T1000 (cell line): ENCODE measurements at regions not wholly inside any gene's neighbourhood (a gene's known extent, or its start where the extent isn't known, plus 50 kb on each side); places are given as distances from the start of the nearest gene placed in this dataset.

ENCODE experiments used
- DNase-seq: peaks from one replicate; lab custom pipeline; 2025; ENCODE audit warnings: mixed read lengths; lab: John Stamatoyannopoulos, UW

DNA sequence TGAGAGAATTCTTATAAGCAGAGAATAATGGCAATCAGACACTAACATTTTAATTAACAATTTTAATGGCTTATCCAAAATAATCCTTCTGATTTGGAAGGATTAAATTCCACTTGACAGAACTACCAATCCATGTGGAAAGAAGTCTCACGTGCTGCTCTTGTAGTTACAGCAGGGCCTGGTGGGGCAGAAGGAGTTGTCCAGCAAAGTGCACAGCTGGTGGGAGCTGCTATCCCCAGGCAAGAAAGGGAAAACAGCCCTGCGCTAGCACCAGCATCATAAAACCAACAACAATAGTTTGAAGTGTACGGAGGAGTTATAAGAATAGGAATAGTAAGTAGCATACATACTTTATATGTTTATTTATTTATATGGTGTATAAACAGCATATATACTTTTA lies 127.4 kb upstream of the TRIM2 start:
- DNase-seq, result no peak

DNA sequence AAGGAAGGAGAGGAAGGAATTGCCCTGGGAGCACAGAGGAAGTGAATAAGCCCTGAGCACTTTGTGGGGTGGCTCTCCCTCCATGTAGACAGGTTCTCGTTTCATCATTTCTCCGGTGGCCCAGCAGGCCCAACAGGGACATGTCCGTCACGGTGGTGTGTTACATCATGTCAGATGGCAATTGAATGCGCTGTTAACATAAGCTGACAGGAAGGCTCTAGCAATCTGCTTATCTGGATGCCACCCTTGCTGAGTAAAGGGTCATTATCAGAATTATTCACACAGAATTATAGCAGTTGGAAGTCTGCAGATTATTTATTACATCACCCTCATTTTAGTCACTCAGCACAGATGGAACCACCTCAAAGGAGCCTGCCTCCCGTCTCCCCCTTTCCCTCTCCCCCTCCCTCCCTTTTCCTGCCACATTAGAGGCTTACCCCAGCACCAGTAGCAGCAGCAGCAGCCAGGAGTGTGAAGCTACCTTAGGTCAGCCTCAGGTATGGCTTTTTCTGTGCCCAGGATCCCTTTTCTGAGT lies 124.3 kb upstream of the TRIM2 start:
- DNase-seq, result no peak

DNA sequence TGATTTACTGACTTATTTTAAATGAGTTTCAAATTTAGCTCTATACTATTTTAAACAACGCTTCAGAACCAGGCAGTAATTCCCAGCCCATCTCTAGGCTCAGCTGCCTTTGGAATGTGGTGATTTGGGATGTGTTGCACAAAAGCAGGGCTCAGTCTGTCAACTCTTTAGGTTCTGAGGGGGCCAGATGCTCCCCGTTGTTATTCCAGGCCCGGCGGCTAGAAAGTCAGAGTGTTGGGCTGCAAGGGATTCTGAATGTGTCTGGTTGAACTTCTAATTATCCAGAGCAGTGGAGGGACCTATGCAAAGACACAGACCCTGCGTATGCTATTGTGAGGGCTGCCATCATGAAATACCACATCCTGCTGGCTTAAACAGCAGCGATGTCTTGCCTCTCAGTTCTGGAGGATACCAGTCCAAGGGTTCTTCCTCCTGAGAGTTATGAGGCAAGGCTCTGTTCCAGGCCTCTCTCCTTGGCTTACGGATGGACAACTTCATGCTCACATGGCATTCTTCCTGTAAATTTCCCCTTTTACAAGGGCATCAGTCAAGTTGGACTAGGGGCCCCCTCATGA lies 123.2 kb upstream of the TRIM2 start:
- no peak for DNase-seq

DNA sequence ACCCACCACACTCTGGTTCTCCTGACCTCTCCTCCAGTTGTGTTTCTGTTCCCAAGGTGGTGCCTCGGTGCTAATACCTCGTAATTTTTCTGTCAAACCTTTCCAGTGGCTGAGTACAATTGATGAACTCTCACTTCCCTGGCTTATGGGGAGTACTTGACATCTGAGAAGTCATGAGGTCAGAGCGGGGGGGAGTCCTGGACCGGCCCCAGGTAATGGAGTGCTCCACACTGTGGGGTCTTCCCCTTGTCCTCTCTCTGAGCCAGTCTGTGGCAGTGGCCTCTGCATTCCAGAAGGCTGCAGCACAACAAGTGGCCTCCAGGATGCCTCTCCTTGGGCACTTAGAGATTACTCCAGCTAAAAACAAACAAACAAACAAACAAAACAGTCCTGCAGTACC lies 122.5 kb upstream of the TRIM2 start:
- DNase-seq, result no peak

DNA sequence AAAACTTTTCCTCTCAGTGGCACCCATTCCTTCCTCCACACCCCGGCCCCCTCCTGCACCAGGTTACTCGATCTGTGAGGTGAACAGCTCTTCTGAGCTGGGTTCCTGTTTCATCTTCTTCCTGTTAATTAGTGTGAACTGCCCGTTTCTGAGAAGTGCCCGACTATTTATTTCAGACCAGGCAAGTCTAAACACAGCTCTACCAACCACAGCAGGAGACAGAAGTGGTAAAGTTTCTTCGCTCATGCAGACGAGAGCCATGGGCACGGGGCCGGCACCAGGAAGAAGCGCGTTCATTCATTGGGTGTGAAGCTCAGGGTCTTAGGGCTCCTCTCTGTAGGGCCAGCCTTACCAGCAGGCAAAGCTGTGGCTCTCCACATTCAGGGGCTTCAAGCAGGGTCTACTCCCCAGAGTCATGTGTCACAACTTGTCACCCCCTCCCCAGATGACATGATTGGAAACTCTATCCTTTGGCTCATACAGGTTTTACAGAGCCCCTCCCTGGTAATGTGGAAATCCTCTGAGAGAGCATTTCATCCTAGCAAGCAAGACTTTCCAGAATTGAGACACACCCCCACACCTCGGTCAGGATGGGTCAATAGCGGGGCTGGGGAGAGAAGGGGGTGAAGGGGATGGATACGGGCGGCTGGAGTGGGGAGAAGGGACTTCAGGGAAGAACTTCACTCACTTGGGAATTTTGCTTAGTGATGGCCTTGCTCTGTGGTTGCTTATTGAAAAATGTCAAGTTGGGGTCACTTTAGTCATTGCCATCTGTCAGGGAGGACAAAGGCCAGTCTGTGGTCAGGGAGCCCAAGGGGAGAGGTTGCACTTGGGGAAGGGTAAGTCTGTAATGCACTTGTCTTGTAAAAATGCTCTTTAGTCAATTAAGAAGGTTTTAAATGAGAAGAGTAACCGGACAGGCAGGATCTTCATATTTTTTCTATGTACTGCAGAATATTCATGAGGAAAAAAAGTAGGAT lies 121.6 kb upstream of the TRIM2 start:
- no peak for DNase-seq

DNA sequence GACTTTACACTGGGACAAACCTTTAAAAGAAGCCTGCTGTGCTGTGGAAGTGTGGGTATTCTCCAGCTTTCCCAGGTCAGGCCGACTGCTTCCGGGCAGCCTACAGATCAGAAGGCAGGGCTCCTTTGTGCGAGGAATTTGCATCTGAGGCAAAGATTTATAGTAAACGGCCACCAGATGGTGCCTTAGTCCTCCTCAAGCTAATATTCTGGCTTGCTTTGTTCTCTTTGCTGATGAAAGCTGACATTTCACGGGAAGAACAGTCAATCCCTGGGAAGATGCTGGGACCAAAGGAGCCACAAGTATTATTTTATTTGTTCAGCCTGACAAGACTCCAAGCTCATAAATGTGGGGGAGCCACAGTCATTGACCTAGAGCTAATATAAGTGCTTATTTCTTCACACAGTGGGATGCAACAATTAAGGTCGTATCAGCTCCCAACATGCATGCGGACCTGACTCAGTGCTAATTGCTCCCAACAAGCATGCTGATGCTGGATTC lies 120.7 kb upstream of the TRIM2 start:
- DNase-seq, result peak; percentile 26

DNA sequence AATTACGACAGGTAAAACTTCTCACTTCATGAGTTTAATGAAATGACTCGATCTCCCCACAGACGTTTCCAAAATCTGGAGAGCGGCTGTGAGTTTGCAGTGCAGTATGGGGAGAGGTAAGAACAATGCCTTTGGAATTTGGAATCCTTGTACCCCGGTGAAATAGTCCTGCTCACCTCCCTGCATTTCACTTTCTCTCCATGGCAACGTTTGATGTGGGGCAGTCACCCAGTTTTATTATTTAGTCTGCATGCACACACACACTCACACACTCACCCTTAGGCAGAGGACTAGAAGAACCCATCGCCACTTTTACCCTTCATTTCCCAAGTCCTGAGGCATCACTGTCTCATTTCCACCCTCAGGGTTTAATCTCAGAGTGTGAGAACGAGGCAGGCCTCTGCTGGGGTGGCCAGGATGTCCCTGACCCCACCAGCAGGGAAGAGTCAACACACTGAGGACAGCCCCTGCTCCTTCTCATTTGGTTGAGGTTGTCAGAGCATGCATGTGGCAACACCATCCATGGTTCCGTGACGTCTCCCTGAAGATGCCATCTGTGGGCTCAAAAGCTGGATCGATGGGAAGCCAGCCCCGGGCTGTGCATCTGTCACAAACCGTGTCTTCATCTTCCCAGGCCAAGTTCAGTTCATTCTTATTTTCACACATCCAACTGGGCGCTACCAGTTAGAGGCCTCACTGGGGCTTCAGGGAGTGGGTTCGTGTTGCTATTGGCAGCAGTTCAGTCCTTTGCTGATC lies 119.8 kb upstream of the TRIM2 start:
- DNase-seq, result no peak

DNA sequence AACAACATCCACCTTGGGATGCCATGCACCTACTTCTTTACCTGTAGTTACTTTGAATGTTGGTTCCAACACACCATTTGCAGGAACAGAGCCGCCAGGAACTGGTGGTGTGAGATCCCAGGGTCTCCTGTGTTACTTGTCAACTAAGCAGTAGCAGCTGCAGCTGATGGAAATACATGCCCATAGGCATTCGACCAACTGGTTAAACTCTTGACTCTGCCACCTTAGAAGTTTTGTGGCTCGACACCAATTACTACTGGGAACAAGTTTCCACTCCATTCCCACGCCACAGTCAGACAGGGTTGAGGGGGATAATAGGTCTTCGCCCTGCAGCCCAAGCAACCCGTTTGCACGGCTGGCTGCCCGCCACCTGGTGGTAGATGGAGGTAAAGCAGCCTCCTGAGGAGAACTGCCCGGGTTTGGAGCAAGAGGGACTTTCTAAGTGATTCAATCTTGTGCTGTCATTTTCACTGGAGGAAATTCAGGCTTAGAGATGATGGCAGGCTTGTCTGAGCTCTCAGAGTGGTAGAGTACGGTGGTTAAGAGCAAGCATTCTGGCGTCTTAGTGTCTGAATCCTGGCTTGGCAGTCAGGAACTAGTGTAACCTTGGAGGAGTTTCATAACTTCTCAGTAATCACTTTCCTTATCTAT lies 119.1 kb upstream of the TRIM2 start:
- DNase-seq, result peak; percentile 42

DNA sequence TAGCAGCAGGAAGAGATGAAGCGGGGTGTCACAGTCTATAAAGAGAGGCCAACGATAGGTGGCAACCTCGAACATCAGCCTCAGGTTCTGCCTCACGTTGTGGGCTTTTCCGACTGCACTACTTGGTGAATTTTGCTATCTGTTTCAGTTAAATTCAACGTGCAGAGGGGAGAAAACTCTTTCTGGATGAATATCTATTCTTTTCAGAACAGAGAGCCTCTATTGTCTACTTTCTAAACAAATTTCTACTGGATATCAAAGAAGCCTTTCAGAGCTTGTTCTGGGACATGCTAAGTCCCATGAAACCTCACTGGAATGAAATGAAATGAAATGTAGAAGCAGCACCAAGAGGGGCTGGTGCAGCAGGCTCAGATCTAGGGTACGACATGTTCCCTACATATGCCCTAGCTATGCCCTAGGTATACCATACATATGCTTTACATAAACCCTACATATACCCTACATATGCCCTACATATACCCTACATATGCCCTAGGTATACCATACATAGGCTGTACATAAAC lies 116.5 kb upstream of the TRIM2 start:
- no peak for DNase-seq

DNA sequence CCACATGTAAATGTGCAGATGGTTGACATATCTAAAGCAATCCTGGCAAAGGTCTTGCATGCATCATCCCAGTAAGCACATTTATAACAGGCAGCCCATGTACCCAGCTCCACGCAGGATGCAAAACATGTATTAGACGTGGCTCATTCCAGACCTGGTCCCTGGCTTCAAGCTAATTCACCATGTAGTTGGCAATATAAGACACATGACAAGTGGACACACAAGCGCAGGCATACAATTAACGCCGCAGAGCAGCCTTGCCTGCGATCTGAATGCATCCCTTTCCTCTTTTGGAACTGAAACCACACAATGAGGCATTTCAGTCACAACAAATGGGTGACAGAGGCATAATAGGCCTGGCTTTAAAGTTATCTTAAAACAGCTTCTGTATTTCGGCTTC lies 114.5 kb upstream of the TRIM2 start:
- DNase-seq, result no peak

DNA sequence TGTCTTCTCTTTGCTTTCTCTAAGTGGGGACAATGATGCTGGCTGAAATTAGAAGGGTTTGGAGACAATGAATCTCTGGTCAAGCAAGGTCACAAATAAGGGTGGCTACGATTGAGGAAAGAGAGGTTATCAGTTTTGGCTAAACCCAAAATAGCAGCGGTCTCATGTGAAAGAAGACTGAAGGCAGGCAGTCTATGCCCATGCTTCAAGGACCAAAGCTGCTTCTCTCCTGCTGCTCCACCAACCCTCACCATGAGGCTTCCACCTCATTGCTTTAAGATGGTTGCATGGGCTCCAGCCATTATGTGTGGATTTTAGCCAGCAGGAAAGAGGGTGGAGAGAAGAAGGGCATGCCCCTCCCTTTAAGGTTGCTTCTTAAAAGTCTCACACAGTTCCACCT lies 114.1 kb upstream of the TRIM2 start:
- DNase-seq, result no peak

DNA sequence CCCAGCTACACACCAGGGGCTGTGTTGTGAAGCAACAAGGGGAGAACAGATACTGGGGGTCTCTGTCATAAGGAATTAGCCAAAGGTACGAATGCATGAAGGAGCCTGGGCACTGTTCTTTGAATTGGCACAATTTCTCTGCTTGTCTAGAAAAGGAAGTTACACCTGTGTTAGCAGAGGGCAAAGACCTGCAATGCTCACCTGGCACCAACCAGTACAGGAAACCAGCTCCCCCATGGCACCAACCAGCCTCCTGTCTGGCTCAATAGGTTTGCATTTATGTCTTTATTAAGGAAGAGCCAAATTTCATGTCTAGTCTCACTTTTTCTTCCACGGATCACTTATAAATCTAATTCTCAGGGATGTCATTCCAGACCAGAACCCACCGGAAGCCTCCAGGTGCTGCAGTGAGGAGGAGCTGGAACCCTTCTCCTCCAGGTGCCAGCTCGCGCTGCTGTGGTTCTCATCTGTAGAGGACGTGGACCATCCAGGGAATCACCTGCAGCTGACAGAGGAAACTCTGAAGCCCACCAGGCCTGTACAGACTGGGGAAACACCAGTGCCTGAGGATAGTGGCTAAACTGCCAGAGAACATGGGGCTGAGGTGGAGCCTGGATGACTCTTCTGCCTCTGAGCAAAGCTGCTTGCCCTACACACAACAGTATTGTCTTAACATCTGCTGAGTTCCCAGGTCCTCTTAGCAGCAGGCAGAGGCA lies 113.4 kb upstream of the TRIM2 start:
- no peak for DNase-seq

DNA sequence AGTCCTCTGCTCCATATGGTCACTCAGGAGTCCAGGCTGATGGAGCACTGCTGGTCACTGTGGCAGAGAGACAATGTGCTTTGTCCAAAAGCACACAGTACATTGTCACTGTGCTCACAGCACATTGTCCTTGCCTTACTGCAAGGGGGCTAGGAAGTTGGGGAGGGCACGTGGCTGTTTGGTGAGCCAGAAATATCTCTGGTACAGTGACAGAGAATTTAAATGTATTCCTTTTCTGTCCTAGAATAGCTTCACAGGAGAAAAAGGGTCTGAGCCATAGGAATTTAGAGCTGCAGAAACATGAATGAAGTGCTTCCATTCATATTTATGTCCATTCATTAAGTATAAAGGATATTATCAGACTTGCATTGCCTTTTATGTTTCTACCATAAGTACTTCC lies 110.8 kb upstream of the TRIM2 start:
- DNase-seq, result no peak

DNA sequence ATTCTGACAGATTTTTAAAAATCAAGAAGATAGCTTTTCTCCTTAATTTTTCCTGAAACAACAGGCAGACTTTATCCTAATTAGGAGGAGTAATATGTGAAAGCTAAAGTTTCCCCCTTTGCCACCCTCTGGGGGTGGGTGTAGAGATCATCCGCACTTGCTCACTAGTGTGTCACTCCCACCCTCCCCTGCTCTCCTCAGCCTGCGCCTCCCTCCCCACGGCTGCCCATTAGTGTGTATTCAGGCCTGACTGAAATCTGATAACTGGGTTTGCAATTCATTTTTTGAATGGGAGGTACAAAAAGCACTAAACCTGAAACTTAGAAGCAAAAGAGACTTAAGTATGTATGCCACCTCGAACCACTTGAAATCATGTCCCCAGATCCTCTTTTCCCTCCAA lies 110.4 kb upstream of the TRIM2 start:
- no peak for DNase-seq

DNA sequence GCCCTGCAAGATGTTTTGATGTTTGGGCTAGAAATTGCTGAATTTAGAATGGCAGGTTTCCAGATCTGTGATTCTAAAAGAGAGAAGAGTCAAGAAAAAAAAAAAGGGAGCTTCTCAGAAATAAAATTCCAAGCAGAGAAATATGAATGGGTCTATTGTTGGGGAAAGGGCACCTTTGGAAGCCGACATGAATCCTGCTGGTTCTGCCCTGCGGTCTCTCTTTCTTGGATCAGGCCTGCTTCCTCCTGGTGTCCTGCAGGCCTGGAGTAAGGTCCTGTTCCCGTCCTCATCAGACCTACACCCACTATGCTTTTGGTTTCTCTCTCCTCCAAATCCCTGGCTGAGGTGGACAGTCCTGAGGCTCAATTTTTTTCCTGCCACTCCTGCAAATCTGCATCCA lies 109.8 kb upstream of the TRIM2 start:
- no peak for DNase-seq

DNA sequence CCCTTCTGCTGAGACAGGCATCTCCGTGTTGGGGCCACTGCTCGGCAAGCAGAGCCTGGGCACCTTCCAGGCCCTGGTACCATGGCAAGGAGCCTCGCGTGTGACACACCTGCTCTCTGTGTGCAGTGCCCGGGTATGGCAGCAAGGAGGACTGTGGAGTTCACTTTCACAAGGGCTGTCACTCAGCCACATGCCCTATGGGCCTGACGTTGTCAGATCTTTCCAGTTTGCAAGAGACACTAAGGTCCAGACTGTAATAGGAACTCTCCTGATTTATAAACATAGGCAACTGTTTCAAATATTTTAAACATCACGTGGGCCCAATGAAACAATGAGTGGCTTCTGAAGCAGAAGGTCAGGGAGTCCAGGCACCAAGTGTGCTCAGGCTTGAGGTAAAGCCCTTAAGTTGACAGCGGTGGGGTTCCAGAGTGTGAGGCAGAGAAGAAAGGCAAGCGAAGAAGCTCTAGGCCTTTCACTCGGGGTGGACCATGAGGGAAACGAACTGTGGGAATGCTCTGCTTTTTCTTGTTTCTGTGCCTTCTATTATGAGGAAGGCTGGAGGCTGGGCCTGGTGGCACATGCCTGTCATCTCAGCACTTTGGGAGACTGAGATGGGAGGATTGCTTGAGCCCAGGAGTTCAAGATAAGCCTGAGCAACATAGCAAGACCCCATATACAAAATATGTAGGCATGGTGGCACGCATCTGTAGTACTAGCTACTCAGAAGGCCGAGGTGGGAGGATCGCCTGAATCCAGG lies 108.6 kb upstream of the TRIM2 start:
- DNase-seq, result no peak

DNA sequence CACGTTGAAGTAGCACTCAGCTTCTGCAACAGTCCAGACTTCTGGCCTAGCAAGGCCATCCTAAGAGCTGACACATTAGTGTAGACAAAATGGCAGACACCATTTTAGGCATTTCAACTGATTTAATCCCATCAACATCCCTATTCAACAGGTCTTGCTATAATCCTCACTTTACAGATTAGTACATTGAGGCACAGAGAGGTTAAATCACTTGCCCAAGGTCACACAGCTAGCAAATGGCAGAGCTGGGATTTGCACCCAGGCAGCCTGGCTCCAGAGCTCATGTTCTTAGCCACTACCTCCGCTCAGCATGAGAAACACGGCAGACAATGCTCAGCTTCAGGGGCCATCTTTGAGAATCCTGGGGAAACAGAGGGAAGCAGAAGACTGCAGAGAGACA lies 107.9 kb upstream of the TRIM2 start:
- DNase-seq, result no peak

DNA sequence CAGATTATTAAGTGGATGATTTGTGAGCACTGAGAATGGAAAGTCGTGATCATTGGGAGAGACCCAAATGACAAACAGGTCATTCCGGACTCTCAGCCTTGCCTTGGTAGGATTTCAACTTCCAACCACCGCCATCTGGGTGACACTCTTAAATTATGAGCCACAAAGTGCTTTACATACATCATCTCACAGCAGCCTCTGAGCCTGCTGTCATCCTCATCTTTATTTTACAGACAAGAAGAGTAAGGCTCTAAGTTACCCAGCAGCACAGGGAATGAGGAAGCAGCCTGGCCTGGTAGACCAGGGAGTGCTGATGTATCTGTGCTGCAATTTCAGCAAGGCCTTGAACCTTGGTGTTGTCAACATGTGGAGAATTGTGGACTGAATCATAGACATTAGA lies 105.8 kb upstream of the TRIM2 start:
- DNase-seq, result no peak

DNA sequence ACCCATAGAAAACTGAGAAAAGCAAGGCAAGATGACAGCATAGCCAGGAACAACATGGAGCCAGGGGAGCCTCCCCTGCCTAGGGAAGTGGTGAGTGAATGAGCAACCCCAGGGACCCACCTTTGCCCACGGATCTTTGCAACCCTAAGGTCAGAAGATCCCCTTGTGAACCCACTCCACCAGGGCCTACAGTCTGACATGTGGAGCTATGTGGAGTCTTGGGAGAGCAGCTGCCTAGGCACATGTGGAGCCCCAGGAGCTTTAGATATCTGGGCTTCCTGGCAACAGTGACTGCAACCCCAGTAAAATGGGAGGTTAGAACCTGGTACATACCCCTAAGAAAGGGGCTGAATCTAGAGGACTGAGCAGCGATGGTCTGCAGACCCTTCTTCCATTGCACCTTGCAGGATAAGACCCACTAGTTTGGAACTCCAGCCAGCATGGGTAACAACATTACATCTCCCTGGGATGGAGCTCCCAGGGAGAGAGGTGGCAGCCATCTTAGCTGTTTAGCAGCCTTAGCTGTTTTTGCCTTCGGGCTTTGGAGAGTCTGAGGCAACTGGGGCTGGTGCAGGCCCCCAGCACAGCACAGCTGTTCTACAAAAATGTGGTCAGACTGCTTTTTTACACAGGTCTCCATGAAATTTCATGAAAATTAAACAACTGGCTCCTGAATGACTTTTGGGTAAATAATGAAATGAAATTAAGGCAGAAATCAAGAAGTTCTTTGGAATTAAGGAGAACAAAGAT lies 104.7 kb upstream of the TRIM2 start:
- no peak for DNase-seq
